ENCODE measurements at regions not wholly inside any gene's neighbourhood (a gene's known extent, or its start where the extent isn't known, plus 50 kb on each side); places are given as distances from the start of the nearest gene placed in this dataset.

DNA sequence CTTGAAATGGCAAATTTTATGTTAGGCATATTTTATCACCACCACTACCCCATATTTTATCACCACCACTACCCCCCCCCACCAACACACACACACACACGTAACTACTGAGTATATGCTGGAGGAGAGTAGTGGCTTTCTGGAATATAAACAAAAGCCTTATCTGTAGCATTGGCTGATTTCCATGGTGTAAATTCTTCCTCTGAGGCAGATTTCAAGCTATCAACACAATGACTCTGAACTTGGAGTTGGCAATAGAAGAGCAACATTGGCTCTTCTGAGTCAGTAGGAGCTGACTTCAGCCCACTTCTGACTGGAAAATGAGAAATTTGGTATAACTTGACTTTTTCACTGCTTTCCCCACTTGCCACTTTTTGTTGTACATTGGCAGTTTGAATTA is 143.0 kb downstream of the CAVIN4 start:
- POLR2A ChIA-PET: no interaction called here
- no peak for DNase-seq (ENCODE audit: extremely low spot score)
- CTCF ChIA-PET: no interaction called here
- no peak for TF ChIP-seq ELF4 (IDR thresholded peaks at IDR 0.05)
- no peak for TF ChIP-seq ZNF384 (IDR thresholded peaks at IDR 0.05)
- TF ChIP-seq LEF1 (IDR thresholded peaks at IDR 0.05; ENCODE audit: borderline replicate concordance): no peak
- no peak for TF ChIP-seq ARNT (IDR thresholded peaks at IDR 0.05)
- TF ChIP-seq NFRKB (IDR thresholded peaks at IDR 0.05): no peak
- TF ChIP-seq FOXA1 (IDR thresholded peaks at IDR 0.05): no peak
- TF ChIP-seq SUZ12 (IDR thresholded peaks at IDR 0.05): no peak
- TF ChIP-seq FOXK2 (IDR thresholded peaks at IDR 0.05): no peak
- no peak for TF ChIP-seq SP1 (IDR thresholded peaks at IDR 0.05)
- TF ChIP-seq L3MBTL2 (conservative IDR thresholded peaks at IDR 0.05): no peak
- no peak for TF ChIP-seq CTBP1 (IDR thresholded peaks at IDR 0.05; ENCODE audit: borderline replicate concordance)
- no peak for TF ChIP-seq PKNOX1 (IDR thresholded peaks at IDR 0.05)
- no peak for TF ChIP-seq TARDBP (IDR thresholded peaks at IDR 0.05)

- ChIA-PET CTCF (interaction anchor here (0.6 kb wide), 1 partner anchor 450 kb away, joined by 3 read pairs; no protein-coding TSS in a partner anchor), POLR2A (no interaction called here)
- no peak for TF ChIP-seq L3MBTL2 (conservative IDR thresholded peaks at IDR 0.05)
- no peak for TF ChIP-seq BHLHE40 (IDR thresholded peaks at IDR 0.05; ENCODE audit: borderline replicate concordance)
- no peak for TF ChIP-seq FOXK2 (IDR thresholded peaks at IDR 0.05)
- TF ChIP-seq ARNT (IDR thresholded peaks at IDR 0.05): no peak
- no peak for TF ChIP-seq FOXA1 (IDR thresholded peaks at IDR 0.05)
- no peak for TF ChIP-seq CTBP1 (IDR thresholded peaks at IDR 0.05; ENCODE audit: borderline replicate concordance)
- TF ChIP-seq SUZ12 (IDR thresholded peaks at IDR 0.05): no peak
- no peak for TF ChIP-seq PKNOX1 (IDR thresholded peaks at IDR 0.05)
- TF ChIP-seq LEF1 (IDR thresholded peaks at IDR 0.05; ENCODE audit: borderline replicate concordance): no peak
- no peak for TF ChIP-seq HDGF (IDR thresholded peaks at IDR 0.05; ENCODE audit: borderline replicate concordance)
- no peak for TF ChIP-seq TARDBP (IDR thresholded peaks at IDR 0.05)
- no peak for TF ChIP-seq NFRKB (IDR thresholded peaks at IDR 0.05)
- no peak for TF ChIP-seq ZNF384 (IDR thresholded peaks at IDR 0.05)
- no peak for TF ChIP-seq ELF4 (IDR thresholded peaks at IDR 0.05)
- TF ChIP-seq SP1 (IDR thresholded peaks at IDR 0.05): no peak
- TF ChIP-seq FOXM1 (IDR thresholded peaks at IDR 0.05; ENCODE audit: borderline replicate concordance): no peak
- DNase-seq (ENCODE audit: extremely low spot score): no peak
Measured at GRCh38 chr9:100724886-100725285, 147.0 kb downstream of the CAVIN4 start.

DNA sequence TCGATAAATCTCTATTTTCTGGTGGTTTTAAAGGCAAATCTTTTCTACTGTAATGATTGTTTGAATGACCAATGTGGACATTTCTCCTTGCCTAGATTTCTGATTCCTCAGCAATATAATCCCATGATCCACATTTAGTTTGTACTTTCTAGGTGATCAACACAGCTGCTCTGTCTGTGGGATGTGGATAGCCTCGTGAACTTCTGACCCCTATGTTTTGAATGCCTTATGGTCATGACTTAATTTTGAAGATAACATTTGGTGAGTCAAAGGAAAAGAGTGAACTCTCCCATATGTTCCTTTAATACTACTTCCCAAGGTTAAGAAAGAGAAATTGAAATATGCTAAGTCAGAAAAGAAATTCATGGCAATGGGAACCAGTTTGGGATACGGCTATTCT is 147.5 kb downstream of the CAVIN4 start:
- no peak for DNase-seq (ENCODE audit: extremely low spot score)
- ChIA-PET POLR2A (no interaction called here), CTCF (interaction anchor here (0.6 kb wide), 1 partner anchor 449 kb away, joined by 3 read pairs; no protein-coding TSS in a partner anchor)
- TF ChIP-seq FOXM1 (IDR thresholded peaks at IDR 0.05; ENCODE audit: borderline replicate concordance) (no peak), NFRKB (IDR thresholded peaks at IDR 0.05) (no peak), CTBP1 (IDR thresholded peaks at IDR 0.05; ENCODE audit: borderline replicate concordance) (no peak), HDGF (IDR thresholded peaks at IDR 0.05; ENCODE audit: borderline replicate concordance) (no peak)

- no peak for TF ChIP-seq L3MBTL2 (conservative IDR thresholded peaks at IDR 0.05)
- TF ChIP-seq FOXM1 (IDR thresholded peaks at IDR 0.05; ENCODE audit: borderline replicate concordance): no peak
- no peak for TF ChIP-seq BHLHE40 (IDR thresholded peaks at IDR 0.05; ENCODE audit: borderline replicate concordance)
- no peak for TF ChIP-seq TARDBP (IDR thresholded peaks at IDR 0.05)
- no peak for TF ChIP-seq ZNF384 (IDR thresholded peaks at IDR 0.05)
- no peak for TF ChIP-seq ELF4 (IDR thresholded peaks at IDR 0.05)
- no peak for TF ChIP-seq PKNOX1 (IDR thresholded peaks at IDR 0.05)
- no peak for TF ChIP-seq FOXK2 (IDR thresholded peaks at IDR 0.05)
- no peak for TF ChIP-seq CTBP1 (IDR thresholded peaks at IDR 0.05; ENCODE audit: borderline replicate concordance)
- no peak for TF ChIP-seq SP1 (IDR thresholded peaks at IDR 0.05)
- TF ChIP-seq FOXA1 (IDR thresholded peaks at IDR 0.05): no peak
- no peak for TF ChIP-seq ARNT (IDR thresholded peaks at IDR 0.05)
- no peak for TF ChIP-seq NFRKB (IDR thresholded peaks at IDR 0.05)
- ChIA-PET POLR2A (no interaction called here), CTCF (no interaction called here)
- no peak for DNase-seq (ENCODE audit: extremely low spot score)
Measured at GRCh38 chr9:100729336-100729895, 151.5 kb downstream of the CAVIN4 start.

DNA sequence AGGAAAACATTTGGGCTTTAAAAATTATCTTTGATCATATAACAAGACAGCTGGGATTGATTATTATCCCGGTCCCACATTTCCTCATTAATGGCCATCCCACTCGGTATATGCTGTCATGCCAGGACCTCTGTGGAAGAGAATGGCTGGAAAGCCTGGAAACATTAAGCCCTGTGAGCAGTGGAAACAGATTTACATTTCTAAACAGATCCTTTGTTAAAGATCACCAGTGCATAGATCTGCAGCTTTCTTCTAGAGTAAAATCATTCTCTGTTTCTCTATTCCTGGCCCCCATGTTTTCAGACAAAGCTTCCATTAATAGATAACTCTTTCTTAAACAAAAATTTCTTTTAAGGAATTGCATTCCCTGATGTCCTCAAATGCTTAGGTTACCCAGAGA is 152.2 kb downstream of the CAVIN4 start:
- CTCF ChIA-PET: no interaction called here
- TF ChIP-seq L3MBTL2 (conservative IDR thresholded peaks at IDR 0.05) (no peak), FOXK2 (IDR thresholded peaks at IDR 0.05) (no peak), HDGF (IDR thresholded peaks at IDR 0.05; ENCODE audit: borderline replicate concordance) (no peak), LEF1 (IDR thresholded peaks at IDR 0.05; ENCODE audit: borderline replicate concordance) (no peak), ZNF384 (IDR thresholded peaks at IDR 0.05) (no peak), PKNOX1 (IDR thresholded peaks at IDR 0.05) (no peak), NFRKB (IDR thresholded peaks at IDR 0.05) (no peak), SUZ12 (IDR thresholded peaks at IDR 0.05) (no peak), SP1 (IDR thresholded peaks at IDR 0.05) (no peak), ARNT (IDR thresholded peaks at IDR 0.05) (no peak), FOXM1 (IDR thresholded peaks at IDR 0.05; ENCODE audit: borderline replicate concordance) (no peak)
- POLR2A ChIA-PET: no interaction called here

More for the DNA sequence above, 152.2 kb downstream of the CAVIN4 start:
- no peak for DNase-seq (ENCODE audit: extremely low spot score)
